T-helper 9 cell (primary cell): ENCODE measurements at regions not wholly inside any gene's neighbourhood (a gene's known extent, or its start where the extent isn't known, plus 50 kb on each side); places are given as distances from the start of the nearest gene placed in this dataset.

Source experiments
- DNase-seq: peaks from one replicate; pipeline ENCODE4 v3.0.0-alpha.2; 2020

GRCh38 chr1:221381910-221382623 is 359.8 kb downstream of the DUSP10 start:
- DNase-seq, result no peak

- DNase-seq, result no peak
These were observed 349.4 kb downstream of the DUSP10 start for GRCh38 chr1:221392453-221392852.

GRCh38 chr1:221394011-221394544 is 347.8 kb downstream of the DUSP10 start:
- DNase-seq, result no peak

GRCh38 chr1:221396526-221396925 is 345.4 kb downstream of the DUSP10 start:
- DNase-seq, result no peak

GRCh38 chr1:221397141-221397540 is 344.7 kb downstream of the DUSP10 start:
- no peak for DNase-seq

- no peak for DNase-seq
These were observed 344.3 kb downstream of the DUSP10 start for GRCh38 chr1:221397606-221398005.

- no peak for DNase-seq
These were observed 336.7 kb downstream of the DUSP10 start for GRCh38 chr1:221405146-221405545.

GRCh38 chr1:221408117-221408803 is 333.6 kb downstream of the DUSP10 start:
- DNase-seq, result no peak

- no peak for DNase-seq
These were observed 330.6 kb downstream of the DUSP10 start for GRCh38 chr1:221411283-221411682.

- DNase-seq, result no peak
These were observed 326.9 kb downstream of the DUSP10 start for GRCh38 chr1:221414772-221415539.

GRCh38 chr1:221415651-221416050 is 326.2 kb downstream of the DUSP10 start:
- no peak for DNase-seq

- DNase-seq, result no peak
These were observed 325.7 kb downstream of the DUSP10 start for GRCh38 chr1:221416142-221416541.

- DNase-seq, result no peak
These were observed 325.2 kb downstream of the DUSP10 start for GRCh38 chr1:221416723-221417122.

GRCh38 chr1:221418346-221418745 is 323.5 kb downstream of the DUSP10 start:
- no peak for DNase-seq

- DNase-seq, result no peak
These were observed 322.3 kb downstream of the DUSP10 start for GRCh38 chr1:221419513-221420095.

GRCh38 chr1:221429264-221429663 is 312.6 kb downstream of the DUSP10 start:
- no peak for DNase-seq

- no peak for DNase-seq
These were observed 311.5 kb downstream of the DUSP10 start for GRCh38 chr1:221430152-221430960.

GRCh38 chr1:221431068-221431651 is 310.7 kb downstream of the DUSP10 start:
- no peak for DNase-seq

- no peak for DNase-seq
These were observed 309.9 kb downstream of the DUSP10 start for GRCh38 chr1:221431961-221432360.

GRCh38 chr1:221435504-221435904 is 306.4 kb downstream of the DUSP10 start:
- DNase-seq, result no peak

GRCh38 chr1:221437171-221437570 is 304.7 kb downstream of the DUSP10 start:
- DNase-seq, result no peak

GRCh38 chr1:221437926-221438325 is 304.0 kb downstream of the DUSP10 start:
- DNase-seq, result no peak
